IMR-90 (cell line): ENCODE measurements at regions not wholly inside any gene's neighbourhood (a gene's known extent, or its start where the extent isn't known, plus 50 kb on each side); places are given as distances from the start of the nearest gene placed in this dataset.

Experiments used
- ATAC-seq: fragments of 200-7000 bp; cut with Tn5 transposase; 2 replicates; pipeline ENCODE4 v1.9.1; 2020; ENCODE audit warnings: low read depth, mild to moderate bottlenecking, moderate library complexity
- BruUV-seq: library from RNA; stranded (reverse); fragments of 400-500 nt; replicated peaks from 2 replicates; lab custom pipeline; 2021; lab: Mats Ljungman, UMichigan
- CTCF ChIA-PET: fragments of 300-600 bp; formaldehyde crosslinking; extraction: SDS; loops from one replicate; lab custom pipeline; 2021; ENCODE audit warnings: antibody characterized with exemption; lab: Yijun Ruan, JAX
- POLR2A ChIA-PET: fragments of 300-600 bp; sonication (Branson Sonifier 250); formaldehyde crosslinking; loops from one replicate; lab custom pipeline; 2022; ENCODE audit warnings: antibody characterized with exemption; ENCODE audit not compliant: unreplicated experiment; lab: Charles Lee
- DNase-seq: peaks from one replicate; pipeline ENCODE4 v3.0.0; 2013
- H2AFZ ChIP-seq: replicated peaks from 2 replicates; pipeline ENCODE3; 2013; ENCODE audit warnings: low read length, mild to moderate bottlenecking; ENCODE audit not compliant: poor library complexity
- H2AK5ac ChIP-seq: 2 replicates; pipeline ENCODE4 v1.6.1; 2013; ENCODE audit warnings: low read depth, low read length, inconsistent platforms
- H2AK9ac ChIP-seq: replicated peaks from 2 replicates; pipeline ENCODE3; 2013; ENCODE audit warnings: mild to moderate bottlenecking, low read depth, low read length, moderate library complexity; ENCODE audit not compliant: poor library complexity
- H2BK120ac ChIP-seq: 2 replicates; pipeline ENCODE4 v1.6.1; 2013; ENCODE audit warnings: low read depth, low read length, inconsistent platforms
- H2BK15ac ChIP-seq: 3 replicates; pipeline ENCODE4 v1.6.1; 2013; ENCODE audit warnings: low read depth, low read length, inconsistent platforms
- H2BK20ac ChIP-seq: 2 replicates; pipeline ENCODE4 v1.6.1; 2013; ENCODE audit warnings: low read depth, mild to moderate bottlenecking, inconsistent platforms, low read length, moderate library complexity
- H2BK5ac ChIP-seq: 2 replicates; pipeline ENCODE4 v1.6.1; 2013; ENCODE audit warnings: mild to moderate bottlenecking, low read depth, low read length, inconsistent platforms; ENCODE audit not compliant: poor library complexity, severe bottlenecking
- H3K14ac ChIP-seq: replicated peaks from 2 replicates; pipeline ENCODE4 v1.6.1; 2013; ENCODE audit warnings: low read depth, low read length, inconsistent platforms
- H3K18ac ChIP-seq: 2 replicates; pipeline ENCODE4 v1.6.1; 2013; ENCODE audit warnings: low read depth, low read length, control low read depth
- H3K23ac ChIP-seq: 2 replicates; pipeline ENCODE4 v1.6.1; 2013; ENCODE audit warnings: low read depth, low read length, inconsistent platforms
- H3K27ac ChIP-seq: 2 replicates; pipeline ENCODE4 v1.5.1; 2013; ENCODE audit warnings: mild to moderate bottlenecking, control low read depth, low read length; ENCODE audit not compliant: insufficient read depth
- H3K27me3 ChIP-seq: 2 replicates; pipeline ENCODE4 v1.6.1; 2013; ENCODE audit warnings: low read length; ENCODE audit not compliant: control insufficient read depth, insufficient read depth
- H3K36me3 ChIP-seq: 2 replicates; pipeline ENCODE4 v1.6.1; 2013; ENCODE audit warnings: low read length, mixed read lengths; ENCODE audit not compliant: control insufficient read depth, insufficient read depth
- H3K4ac ChIP-seq: 2 replicates; pipeline ENCODE4 v1.6.1; 2013; ENCODE audit warnings: low read depth, low read length, inconsistent platforms
- H3K4me1 ChIP-seq: 2 replicates; pipeline ENCODE4 v1.6.1; 2013; ENCODE audit warnings: low read length, mixed read lengths; ENCODE audit not compliant: control insufficient read depth, insufficient read depth
- H3K4me2 ChIP-seq: 2 replicates; pipeline ENCODE4 v1.6.1; 2013; ENCODE audit warnings: low read depth, mild to moderate bottlenecking, control low read depth, low read length, moderate library complexity
- H3K4me3 ChIP-seq: 2 replicates; pipeline ENCODE4 v1.5.1; 2013; ENCODE audit warnings: low read depth, mild to moderate bottlenecking, control low read depth, low read length, moderate library complexity; ENCODE audit not compliant: insufficient read depth
- H3K56ac ChIP-seq: 2 replicates; pipeline ENCODE4 v1.6.1; 2013; ENCODE audit warnings: low read length, inconsistent platforms; ENCODE audit not compliant: insufficient read depth; ENCODE audit errors: extremely low read depth
- H3K79me1 ChIP-seq, 2 experiments: 2 replicates each; pipeline ENCODE4 v1.6.1; 2013; ENCODE audit warnings: low read length in 2 of 2, inconsistent platforms in 1 of 2, low read depth in 1 of 2
- H3K9ac ChIP-seq: 2 replicates; pipeline ENCODE4 v1.6.1; 2013; ENCODE audit warnings: low read depth, low read length, control low read depth
- H3K9me1 ChIP-seq: 2 replicates; pipeline ENCODE4 v1.6.1; 2013; ENCODE audit warnings: low read length, inconsistent platforms; ENCODE audit not compliant: insufficient read depth
- H3K9me3 ChIP-seq: 2 replicates; pipeline ENCODE4 v1.6.1; 2013; ENCODE audit warnings: low read length; ENCODE audit not compliant: control insufficient read depth, insufficient read depth
- H4K20me1 ChIP-seq: 2 replicates; pipeline ENCODE4 v1.6.1; 2013; ENCODE audit warnings: low read length, inconsistent platforms; ENCODE audit not compliant: insufficient read depth
- H4K5ac ChIP-seq: 2 replicates; pipeline ENCODE4 v1.6.1; 2013; ENCODE audit warnings: mild to moderate bottlenecking, low read depth, low read length, control low read depth
- H4K8ac ChIP-seq, 2 experiments: 2 replicates each; pipeline ENCODE4 v1.6.1; 2013; ENCODE audit warnings: low read depth in 2 of 2, low read length in 2 of 2, control low read depth in 1 of 2, inconsistent platforms in 1 of 2
- H4K91ac ChIP-seq: 2 replicates; pipeline ENCODE4 v1.6.1; 2013; ENCODE audit warnings: low read depth, low read length, inconsistent platforms; ENCODE audit not compliant: insufficient read depth
- BHLHE40 ChIP-seq: fragments of 150-350 bp; IDR thresholded peaks from 2 replicates; pipeline ENCODE4 v1.6.1; 2016; ENCODE audit warnings: mild to moderate bottlenecking, low read depth, low read length
- CEBPB ChIP-seq: IDR thresholded peaks from 2 replicates; pipeline ENCODE4 v1.6.1; 2012; ENCODE audit warnings: low read depth, low read length, improper control_type of control experiment
- CHD1 ChIP-seq: IDR thresholded peaks from 2 replicates; pipeline ENCODE4 v1.6.1; 2012; ENCODE audit warnings: low read depth, low read length, improper control_type of control experiment
- ELK1 ChIP-seq: fragments of 150-350 bp; IDR thresholded peaks from 2 replicates; pipeline ENCODE4 v1.6.1; 2016; ENCODE audit warnings: low read depth, mild to moderate bottlenecking, low read length, moderate library complexity, borderline replicate concordance
- FOS ChIP-seq: fragments of 150-350 bp; IDR thresholded peaks from 2 replicates; pipeline ENCODE4 v1.6.1; 2016; ENCODE audit warnings: low read depth, low read length
- MAFK ChIP-seq: IDR thresholded peaks from 2 replicates; pipeline ENCODE4 v1.6.1; 2012; ENCODE audit warnings: low read depth, low read length, improper control_type of control experiment
- MAZ ChIP-seq: IDR thresholded peaks from 2 replicates; pipeline ENCODE4 v1.6.1; 2012; ENCODE audit warnings: low read depth, mild to moderate bottlenecking, low read length, improper control_type of control experiment, moderate library complexity, borderline replicate concordance
- MXI1 ChIP-seq: IDR thresholded peaks from 2 replicates; pipeline ENCODE4 v1.6.1; 2012; ENCODE audit warnings: low read depth, mild to moderate bottlenecking, low read length, moderate library complexity, borderline replicate concordance
- NFE2L2 ChIP-seq: fragments of 150-350 bp; IDR thresholded peaks from 2 replicates; pipeline ENCODE4 v1.6.1; 2016; ENCODE audit warnings: low read depth, mild to moderate bottlenecking, low read length
- POLR2A ChIP-seq: IDR thresholded peaks from 2 replicates; pipeline ENCODE4 v1.6.1; 2012; ENCODE audit warnings: mild to moderate bottlenecking, low read depth, low read length
- RAD21 ChIP-seq: IDR thresholded peaks from 2 replicates; pipeline ENCODE4 v1.6.1; 2012; ENCODE audit warnings: low read length, improper control_type of control experiment
- RCOR1 ChIP-seq: IDR thresholded peaks from 2 replicates; pipeline ENCODE4 v1.6.1; 2012; ENCODE audit warnings: mild to moderate bottlenecking, low read length, improper control_type of control experiment; ENCODE audit not compliant: insufficient replicate concordance
- RFX5 ChIP-seq: IDR thresholded peaks from 2 replicates; pipeline ENCODE4 v1.8.0; 2012; ENCODE audit warnings: low read depth, mild to moderate bottlenecking, low read length, moderate library complexity
- SMC3 ChIP-seq: fragments of 150-350 bp; IDR thresholded peaks from 2 replicates; pipeline ENCODE4 v1.6.1; 2016; ENCODE audit warnings: low read depth, mild to moderate bottlenecking, antibody characterized with exemption, low read length, moderate library complexity
- WGBS, 2 experiments: methylation state at CpG; one replicate each; pipeline versions ENCODE4 v1.1.5 to v1.1.7; 2013; ENCODE audit warnings: missing lambda C conversion rate in 2 of 2; ENCODE audit not compliant: insufficient read length in 1 of 2; ENCODE audit errors: extremely low coverage in 2 of 2; 5-methylcytosine and 5-hydroxymethylcytosine counted together
- dilution Hi-C: fragments of 300-500 bp; cut with HindIII; formaldehyde crosslinking; loops from one replicate; pipeline ENCODE4 v1.14.3; 2018; ENCODE audit warnings: low sequenced_read_pairs; ENCODE audit not compliant: unreplicated experiment
- in situ Hi-C: fragments of 300-500 bp; cut with MboI; formaldehyde crosslinking; loops from 3 replicates; pipeline ENCODE4 v1.14.3; 2019; ENCODE audit warnings: low sequenced_read_pairs, inconsistent platforms, mixed read lengths
- intact Hi-C: fragments of 100-400 bp; cut with micrococcal nuclease; formaldehyde crosslinking; loops from 2 replicates; pipeline ENCODE4 v1.10.0; 2022
- TF ChIP-seq, protein P1 (sequence below): conservative IDR thresholded peaks from 2 replicates; pipeline ENCODE4 v1.5.1; 2012; ENCODE audit warnings: mild to moderate bottlenecking, low read depth, low read length, improper control_type of control experiment
- TF ChIP-seq, protein P2 (sequence below): fragments of 150-350 bp; IDR thresholded peaks from 2 replicates; pipeline ENCODE4 v1.6.1; 2017; ENCODE audit warnings: mild to moderate bottlenecking, antibody characterized with exemption, low read length, low read depth

DNA sequence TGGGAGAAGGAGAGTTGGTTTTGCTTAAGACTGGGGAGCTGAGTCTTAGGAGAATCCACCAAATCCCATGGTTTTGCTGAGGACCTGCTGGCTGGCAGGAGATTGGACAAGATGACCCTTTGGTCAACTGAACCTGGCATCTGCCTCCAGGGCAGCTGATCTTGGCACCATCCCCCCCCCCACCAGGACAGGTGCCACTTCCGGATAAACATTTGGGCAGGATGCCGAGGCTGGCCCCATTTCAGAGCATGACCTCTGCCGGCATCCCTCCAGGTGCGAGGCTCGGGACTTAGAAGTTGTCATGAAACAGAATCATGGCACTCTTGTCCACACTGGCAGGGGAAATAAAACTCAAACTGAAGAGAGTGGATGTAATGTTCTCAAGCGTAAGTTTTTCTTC, 165.6 kb downstream of the MACROH2A1 start:
- Histone ChIP-seq H3K79me1 (no peaks in the 10 kb centered on the region; a peak in 1 of 4 replicates), H4K8ac (no peak overlapping the region), H3K4me2 (no peak overlapping the region), H3K36me3 (no peaks in the 10 kb centered on the region), H2AK9ac (peak overlapping the region; percentile 42), H2AK5ac (peak overlapping the region; percentile 67; the same call in 1 of the 2 replicates), H4K91ac (no peak overlapping the region; the same call in 1 of the 2 replicates), H2AFZ (no peak overlapping the region), H3K4me3 (no peak overlapping the region), H3K4ac (no peak overlapping the region; the same call in 1 of the 2 replicates), H3K4me1 (peaks cover 16% of the 10 kb centered on the region), H2BK20ac (no peak overlapping the region; the same call in 1 of the 2 replicates), H3K27me3 (peaks cover 2% of the 10 kb centered on the region; the same call in 1 of the 2 replicates), H4K5ac (no peak overlapping the region), H4K20me1 (no peaks in the 10 kb centered on the region), H3K9me3 (no peaks in the 10 kb centered on the region; the same call in 1 of the 2 replicates), H3K14ac (no peak overlapping the region), H3K18ac (no peak overlapping the region), H3K9me1 (peaks cover 2% of the 10 kb centered on the region; the same call in 1 of the 2 replicates), H3K23ac (no peak overlapping the region), H3K27ac (no peak overlapping the region), H2BK5ac (no peak overlapping the region), H3K56ac (no peak overlapping the region), H2BK15ac (no peak overlapping the region), H3K9ac (no peak overlapping the region), H2BK120ac (0 out of 2 replicates have a peak overlapping the region, but pooled peaks have one; percentile 20)
- ChIA-PET POLR2A (no interaction called here), CTCF (no interaction called here)
- no CpG with 5 or more reads among the region's 6 CpGs for WGBS, 2 experiments
- dilution Hi-C loops (no loop called here), in situ Hi-C loops (no loop called here), intact Hi-C loops (no loop called here)
- no peak for ATAC-seq
- DNase-seq: no peak
- no TSS peak for BruUV-seq
- TF ChIP-seq RFX5 (no peak), POLR2A (no peak), CHD1 (no peak), RAD21 (no peak), MAZ (no peak), BHLHE40 (no peak), RCOR1 (no peak), MAFK (no peak), FOS (no peak), CEBPB (no peak), ELK1 (no peak), NFE2L2 (no peak), SMC3 (no peak), MXI1 (no peak)
- TF ChIP-seq, protein P1, sequence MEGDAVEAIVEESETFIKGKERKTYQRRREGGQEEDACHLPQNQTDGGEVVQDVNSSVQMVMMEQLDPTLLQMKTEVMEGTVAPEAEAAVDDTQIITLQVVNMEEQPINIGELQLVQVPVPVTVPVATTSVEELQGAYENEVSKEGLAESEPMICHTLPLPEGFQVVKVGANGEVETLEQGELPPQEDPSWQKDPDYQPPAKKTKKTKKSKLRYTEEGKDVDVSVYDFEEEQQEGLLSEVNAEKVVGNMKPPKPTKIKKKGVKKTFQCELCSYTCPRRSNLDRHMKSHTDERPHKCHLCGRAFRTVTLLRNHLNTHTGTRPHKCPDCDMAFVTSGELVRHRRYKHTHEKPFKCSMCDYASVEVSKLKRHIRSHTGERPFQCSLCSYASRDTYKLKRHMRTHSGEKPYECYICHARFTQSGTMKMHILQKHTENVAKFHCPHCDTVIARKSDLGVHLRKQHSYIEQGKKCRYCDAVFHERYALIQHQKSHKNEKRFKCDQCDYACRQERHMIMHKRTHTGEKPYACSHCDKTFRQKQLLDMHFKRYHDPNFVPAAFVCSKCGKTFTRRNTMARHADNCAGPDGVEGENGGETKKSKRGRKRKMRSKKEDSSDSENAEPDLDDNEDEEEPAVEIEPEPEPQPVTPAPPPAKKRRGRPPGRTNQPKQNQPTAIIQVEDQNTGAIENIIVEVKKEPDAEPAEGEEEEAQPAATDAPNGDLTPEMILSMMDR: no peak
- TF ChIP-seq, protein P2, sequence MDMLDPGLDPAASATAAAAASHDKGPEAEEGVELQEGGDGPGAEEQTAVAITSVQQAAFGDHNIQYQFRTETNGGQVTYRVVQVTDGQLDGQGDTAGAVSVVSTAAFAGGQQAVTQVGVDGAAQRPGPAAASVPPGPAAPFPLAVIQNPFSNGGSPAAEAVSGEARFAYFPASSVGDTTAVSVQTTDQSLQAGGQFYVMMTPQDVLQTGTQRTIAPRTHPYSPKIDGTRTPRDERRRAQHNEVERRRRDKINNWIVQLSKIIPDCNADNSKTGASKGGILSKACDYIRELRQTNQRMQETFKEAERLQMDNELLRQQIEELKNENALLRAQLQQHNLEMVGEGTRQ: no peak
